ENCODE measurements at regions not wholly inside any gene's neighbourhood (a gene's known extent, or its start where the extent isn't known, plus 50 kb on each side); places are given as distances from the start of the nearest gene placed in this dataset.

DNA sequence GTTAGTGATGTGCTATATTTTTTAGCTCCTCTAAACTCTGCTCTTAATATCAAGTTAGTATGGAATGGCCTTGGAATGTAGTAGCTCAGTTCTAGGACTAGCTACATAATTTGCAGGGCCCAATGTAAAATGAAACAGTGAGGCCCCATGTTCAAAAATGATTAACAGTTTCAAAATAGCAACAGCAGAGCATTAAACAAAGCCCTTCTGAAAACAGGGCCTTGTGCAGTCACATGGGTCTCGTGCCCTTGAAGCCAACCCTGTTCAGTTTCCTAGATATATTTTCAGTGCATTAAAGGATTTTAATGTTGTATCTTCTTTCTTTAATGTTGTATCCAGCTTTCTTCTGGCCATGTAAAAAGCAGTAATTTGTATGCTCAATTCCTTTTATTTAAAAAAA, 82.1 kb downstream of the TASL start:
- TF ChIP-seq, protein P1, sequence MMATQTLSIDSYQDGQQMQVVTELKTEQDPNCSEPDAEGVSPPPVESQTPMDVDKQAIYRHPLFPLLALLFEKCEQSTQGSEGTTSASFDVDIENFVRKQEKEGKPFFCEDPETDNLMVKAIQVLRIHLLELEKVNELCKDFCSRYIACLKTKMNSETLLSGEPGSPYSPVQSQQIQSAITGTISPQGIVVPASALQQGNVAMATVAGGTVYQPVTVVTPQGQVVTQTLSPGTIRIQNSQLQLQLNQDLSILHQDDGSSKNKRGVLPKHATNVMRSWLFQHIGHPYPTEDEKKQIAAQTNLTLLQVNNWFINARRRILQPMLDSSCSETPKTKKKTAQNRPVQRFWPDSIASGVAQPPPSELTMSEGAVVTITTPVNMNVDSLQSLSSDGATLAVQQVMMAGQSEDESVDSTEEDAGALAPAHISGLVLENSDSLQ (IDR thresholded peaks at IDR 0.05), result no peak
- TF ChIP-seq SUZ12 (IDR thresholded peaks at IDR 0.05) (no peak), ARNT (IDR thresholded peaks at IDR 0.05) (no peak), BHLHE40 (IDR thresholded peaks at IDR 0.05; ENCODE audit: borderline replicate concordance) (no peak), FOXK2 (IDR thresholded peaks at IDR 0.05) (no peak), SP1 (IDR thresholded peaks at IDR 0.05) (no peak), ZNF384 (IDR thresholded peaks at IDR 0.05) (no peak), FOXM1 (IDR thresholded peaks at IDR 0.05; ENCODE audit: borderline replicate concordance) (no peak), HDGF (IDR thresholded peaks at IDR 0.05; ENCODE audit: borderline replicate concordance) (no peak), NFRKB (IDR thresholded peaks at IDR 0.05) (no peak), ELF4 (IDR thresholded peaks at IDR 0.05) (no peak), TARDBP (IDR thresholded peaks at IDR 0.05) (no peak), CTBP1 (IDR thresholded peaks at IDR 0.05; ENCODE audit: borderline replicate concordance) (no peak), FOXA1 (IDR thresholded peaks at IDR 0.05) (no peak)

Measured in HEK293T (cell line).